NCI-H2196 treated with DMSO at 0.1 percent for 48 hours (cell line): ENCODE measurements at regions not wholly inside any gene's neighbourhood (a gene's known extent, or its start where the extent isn't known, plus 50 kb on each side); places are given as distances from the start of the nearest gene placed in this dataset.

Source experiments
- DNase-seq: peaks from one replicate; lab custom pipeline; 2025; ENCODE audit not compliant: unreplicated experiment; lab: John Stamatoyannopoulos, UW

DNA sequence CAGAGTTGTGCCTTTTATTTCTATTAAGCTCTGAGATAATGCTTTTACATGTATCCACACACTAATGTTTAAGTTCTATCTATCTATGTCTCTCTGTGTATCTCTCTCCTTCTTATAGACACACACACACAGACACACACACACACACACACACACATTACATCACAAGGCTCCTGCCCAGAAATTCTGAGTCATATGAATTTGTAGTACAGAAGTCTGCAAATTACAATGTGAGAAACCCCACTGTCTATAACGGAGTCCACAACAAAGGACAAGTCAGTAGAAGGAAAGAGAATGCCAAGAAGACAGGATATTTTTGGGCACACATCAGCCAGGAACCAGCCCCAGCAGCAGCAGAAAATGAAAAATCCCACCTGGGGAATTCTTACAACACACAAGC lies 142.4 kb downstream of the EN1 start:
- DNase-seq: no peak

- no peak for DNase-seq
Observed at GRCh38 chr2:118699447-118700175, 147.8 kb downstream of the EN1 start.

- DNase-seq: no peak
Observed at GRCh38 chr2:118698564-118698963, 148.9 kb downstream of the EN1 start.

DNA sequence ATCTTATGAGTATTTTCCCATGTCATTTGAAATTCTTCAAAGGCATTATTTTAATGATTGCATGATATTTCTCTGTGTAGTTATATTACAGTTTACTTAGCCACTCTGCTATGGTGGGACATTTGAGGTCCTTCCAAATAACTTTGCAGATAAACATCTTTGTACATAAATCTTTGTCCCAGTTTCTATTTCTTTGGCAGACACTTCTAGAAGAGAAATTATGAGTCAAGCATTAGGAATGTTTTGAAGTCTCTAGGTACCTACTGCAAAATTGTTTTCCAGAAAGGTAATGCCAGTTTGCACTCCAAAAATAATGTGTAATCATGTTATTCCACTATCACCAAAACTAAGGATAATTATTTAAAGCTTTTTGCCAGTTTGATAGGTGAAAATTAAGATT lies 149.7 kb downstream of the EN1 start:
- no peak for DNase-seq

DNA sequence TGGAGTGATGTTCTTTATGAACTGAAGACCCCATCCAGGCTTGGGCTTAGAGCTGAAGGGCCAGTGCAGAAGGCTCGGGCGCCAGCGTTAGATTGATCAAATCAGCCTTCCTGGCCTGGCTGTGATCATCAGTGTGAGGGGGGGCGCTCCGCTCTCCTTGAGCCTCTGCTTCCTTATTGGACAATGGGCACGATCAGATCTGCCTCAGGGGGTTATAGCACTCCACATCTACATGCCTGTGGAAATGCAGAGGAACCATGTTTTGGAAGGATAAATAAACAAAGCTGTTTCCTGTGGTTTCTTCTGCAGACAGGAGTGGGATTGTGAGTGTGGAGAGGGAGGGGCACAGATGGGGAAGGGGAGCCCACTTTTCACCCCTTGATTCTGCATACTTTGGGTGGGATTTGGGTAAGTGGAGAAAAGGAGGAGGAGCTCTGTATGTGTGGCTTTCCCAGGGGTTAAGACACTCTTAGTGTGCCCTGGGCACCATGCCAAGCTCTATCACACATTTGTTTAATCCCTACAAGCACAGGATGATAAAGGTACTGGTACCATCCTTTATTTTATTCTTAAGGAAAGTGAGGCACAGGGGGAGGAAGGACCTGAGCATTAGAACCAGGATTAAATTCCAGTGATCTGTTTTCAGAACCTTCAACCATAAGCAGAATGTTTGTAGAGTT lies 150.5 kb downstream of the EN1 start:
- DNase-seq: no peak

DNA sequence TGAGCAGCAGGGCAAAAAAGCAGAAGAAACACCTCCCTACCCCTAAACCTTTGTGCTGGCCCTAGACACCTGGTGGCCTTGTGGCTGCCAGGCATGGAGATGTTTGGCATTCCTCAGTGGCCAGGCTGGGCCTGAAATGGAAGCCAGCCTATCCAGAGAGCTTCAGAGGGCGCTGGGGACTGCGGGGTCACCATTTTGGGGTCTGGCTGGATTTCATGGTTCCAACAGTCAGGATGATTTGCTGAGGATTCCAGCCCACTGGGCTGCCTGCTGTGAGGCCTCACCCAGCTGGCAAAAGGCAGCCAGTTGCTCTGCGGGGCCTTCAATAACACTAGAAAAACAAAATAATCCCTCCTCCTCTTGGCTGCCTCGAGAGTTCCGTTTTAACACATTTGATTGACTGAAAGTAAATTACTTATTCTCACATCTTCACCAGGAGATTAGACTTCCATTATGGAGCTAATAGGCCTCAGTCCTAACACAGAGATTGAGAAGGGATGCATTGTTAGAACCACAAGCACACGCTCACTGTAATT lies 154.1 kb downstream of the EN1 start:
- no peak for DNase-seq

DNA sequence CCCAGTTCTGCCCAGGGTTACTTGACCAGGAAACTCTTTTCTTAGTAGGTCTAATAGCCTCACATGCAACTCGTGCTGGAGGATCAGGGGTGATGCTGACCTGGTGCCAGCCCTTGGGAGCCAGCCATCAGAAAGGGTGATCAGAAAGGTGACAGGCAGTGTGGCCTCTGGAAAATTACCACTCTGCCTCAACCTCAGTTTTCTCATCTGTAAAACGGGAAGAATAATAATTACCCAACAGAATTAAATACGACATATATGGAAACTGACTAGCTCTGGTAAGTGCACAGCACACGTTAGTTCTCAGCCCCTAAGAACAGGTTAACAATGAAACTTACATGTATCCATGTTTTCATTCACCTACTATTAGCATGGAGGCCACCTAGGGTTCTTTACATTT lies 157.6 kb downstream of the EN1 start:
- DNase-seq: no peak

DNA sequence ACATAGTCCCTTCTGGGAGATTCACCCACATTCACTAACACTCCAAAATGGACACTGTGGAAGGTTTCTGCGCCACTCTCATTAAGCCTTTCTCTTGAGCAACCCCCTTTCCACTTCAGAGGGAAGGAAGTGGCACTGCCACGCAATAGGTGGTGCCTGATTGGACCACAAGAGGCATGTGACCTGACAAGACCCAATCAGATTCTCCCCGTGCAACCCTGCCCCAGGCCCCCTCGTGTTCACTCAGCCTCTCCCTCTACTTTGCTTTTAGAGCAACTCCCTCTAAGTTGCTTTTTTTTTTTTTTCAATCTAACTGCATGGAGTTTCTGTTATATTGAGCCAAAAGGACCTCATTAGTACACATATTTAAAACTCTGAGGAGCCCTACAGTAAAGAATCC lies 158.0 kb downstream of the EN1 start:
- no peak for DNase-seq

- no peak for DNase-seq
Observed at GRCh38 chr2:118689033-118689432, 158.4 kb downstream of the EN1 start.

GRCh38 chr2:118687698-118688097 lies 159.8 kb downstream of the EN1 start:
- no peak for DNase-seq

DNA sequence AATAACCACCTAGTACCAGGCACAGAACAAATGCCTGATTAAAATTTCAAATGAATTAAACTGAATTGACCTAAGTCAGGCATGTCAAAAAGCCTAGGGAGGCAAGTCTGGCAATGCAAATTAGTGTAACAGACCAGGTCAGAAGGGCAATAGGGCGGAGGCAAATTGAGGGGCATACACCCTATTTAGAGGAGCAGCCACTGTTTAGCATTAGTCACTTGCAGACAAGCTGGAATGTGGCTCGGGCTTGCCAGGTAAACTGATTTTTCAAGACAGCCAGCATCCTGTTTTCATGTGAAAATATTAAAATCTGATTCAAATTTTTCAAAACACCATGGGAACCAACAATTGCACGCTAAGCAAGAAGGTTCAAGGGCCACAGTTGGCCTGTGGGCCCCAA lies 160.3 kb downstream of the EN1 start:
- DNase-seq: no peak

DNA sequence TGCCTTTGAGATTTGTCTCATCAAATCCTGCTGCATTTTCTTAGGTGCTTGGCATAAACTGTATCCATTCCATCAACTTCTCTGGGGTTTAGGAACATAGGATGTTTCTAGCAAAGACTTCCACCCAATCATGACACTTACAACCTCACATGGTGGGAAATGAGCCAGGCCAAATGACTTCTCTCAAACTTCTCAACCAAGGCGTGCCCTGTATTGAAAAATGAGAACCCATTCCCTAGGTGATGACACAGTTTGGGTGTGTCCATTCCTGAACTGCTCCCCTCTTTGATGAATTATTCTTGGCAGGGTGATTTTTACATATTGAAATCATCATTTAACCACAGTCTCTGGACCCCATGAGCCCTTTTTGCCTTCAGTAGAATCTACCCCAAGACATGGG lies 161.1 kb downstream of the EN1 start:
- DNase-seq: no peak

DNA sequence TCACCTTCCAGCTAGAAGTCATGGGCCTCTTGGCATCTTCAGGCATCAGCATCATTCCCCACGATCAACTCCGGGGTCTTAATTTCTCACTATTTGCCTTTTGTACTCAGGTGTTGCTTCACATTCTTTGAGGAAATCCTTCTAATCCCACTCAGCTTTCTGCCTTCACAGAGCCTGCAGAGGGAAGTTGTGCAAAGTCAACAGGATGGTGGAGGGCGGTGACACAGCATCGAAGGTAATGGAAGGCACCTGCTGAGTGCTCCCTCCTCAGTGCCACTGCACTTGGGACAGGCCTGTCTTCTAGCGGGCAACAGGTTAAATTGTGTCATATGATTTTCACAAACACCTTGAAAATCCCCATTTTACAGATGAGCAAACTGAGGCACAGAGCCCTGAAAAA lies 164.0 kb downstream of the EN1 start:
- DNase-seq: no peak

- DNase-seq: no peak
Observed at GRCh38 chr2:118678985-118679384, 168.5 kb downstream of the EN1 start.

DNA sequence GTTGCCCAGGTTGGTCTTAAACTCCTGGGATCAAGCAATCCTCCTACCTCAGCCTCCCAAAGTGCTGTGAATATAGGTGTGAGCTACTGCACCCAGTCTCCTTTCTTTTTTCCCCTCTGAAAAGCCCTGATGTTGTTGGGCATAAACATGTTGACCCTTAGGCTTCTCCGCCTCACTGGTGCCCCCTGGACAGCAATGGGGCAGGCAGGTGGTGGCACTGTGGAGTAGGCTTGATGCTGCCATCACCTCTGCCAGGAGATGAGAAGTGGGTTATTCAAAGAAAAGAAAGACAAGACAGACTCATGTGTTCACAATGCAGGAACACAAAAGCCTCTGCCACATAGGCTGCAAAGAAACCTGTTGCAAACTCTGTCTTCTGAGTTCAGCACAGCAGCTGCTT lies 169.9 kb downstream of the EN1 start:
- no peak for DNase-seq

DNA sequence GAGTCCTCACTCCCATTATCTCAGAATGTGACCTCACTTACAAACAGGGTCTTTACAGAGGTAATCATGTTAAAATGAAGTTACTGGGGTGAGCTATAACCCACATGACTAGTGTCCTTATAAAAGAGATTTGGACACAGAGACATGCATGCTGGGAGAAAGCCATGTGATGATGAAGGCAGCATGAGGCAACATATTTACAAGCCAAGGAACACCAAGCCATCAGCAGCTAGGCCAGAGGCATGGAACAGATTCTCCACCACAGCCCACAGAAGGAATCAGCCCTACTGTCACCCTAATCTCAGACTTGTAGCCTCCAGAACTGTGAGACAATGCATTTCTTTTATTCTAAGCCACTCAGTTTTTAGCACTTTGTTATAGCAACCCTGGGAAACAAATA lies 171.9 kb downstream of the EN1 start:
- DNase-seq: no peak

DNA sequence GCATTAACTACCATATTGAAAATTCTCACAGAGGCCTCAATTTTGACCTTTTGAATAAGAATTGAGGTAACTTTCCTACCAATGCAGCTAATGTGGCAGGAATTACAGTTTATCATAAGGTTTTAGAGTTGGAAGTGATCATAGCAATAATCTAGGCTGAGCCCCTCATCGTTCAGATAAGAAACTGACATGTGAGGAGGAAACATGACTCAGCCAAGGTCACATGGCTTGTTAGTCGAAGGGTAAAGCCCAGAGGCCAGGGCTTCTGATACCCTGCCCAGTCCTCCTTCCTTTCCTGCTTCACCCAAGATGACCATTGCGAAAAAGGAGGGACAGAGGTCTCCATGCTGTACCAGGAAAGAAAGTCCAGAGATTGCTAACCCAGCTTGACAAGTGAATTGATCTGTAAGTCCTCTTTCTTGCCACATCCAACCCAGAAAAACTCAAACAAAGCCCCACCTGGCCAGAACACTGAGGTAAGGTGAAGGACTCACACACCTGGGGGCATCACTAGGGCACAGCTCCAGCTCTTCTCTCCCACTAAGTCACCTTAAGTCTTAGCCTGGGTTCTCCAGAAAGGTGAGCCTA lies 174.8 kb downstream of the EN1 start:
- no peak for DNase-seq

DNA sequence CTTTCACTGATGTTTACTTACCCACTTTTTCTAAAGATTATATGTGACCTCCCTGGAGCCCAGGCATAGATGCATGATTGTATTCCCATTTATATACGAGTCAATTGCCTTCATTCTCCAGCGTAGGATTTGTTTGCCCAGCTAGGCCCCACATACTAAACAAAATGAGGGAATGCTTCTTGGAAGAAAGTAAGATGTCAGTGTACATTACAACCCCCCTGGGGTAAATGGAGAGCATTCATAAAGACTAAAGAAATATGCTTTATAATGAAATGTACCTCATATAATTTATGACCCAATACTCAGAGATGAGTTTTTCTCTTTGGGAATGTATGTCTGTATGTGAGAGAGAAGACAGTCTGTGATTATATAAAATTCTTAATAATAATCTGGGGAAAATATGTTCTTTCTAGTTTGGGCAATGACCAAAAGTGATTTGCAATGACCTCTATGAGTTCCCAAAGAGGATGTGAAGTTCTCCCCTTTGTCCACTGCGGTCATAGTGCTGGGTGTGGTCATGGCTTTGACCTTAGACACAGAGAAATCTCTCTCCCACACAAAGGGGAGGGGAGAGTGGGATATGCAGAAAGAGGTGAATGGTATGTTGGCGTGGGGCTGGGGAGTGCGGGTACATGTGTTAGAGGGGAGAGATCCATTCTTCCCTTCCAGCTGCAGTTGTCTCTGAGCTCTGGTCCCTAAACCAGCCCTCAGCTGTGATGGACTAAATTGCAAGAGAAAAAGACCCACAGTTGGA lies 175.6 kb downstream of the EN1 start:
- DNase-seq: no peak

- DNase-seq: no peak
Observed at GRCh38 chr2:118670838-118671237, 176.6 kb downstream of the EN1 start.

DNA sequence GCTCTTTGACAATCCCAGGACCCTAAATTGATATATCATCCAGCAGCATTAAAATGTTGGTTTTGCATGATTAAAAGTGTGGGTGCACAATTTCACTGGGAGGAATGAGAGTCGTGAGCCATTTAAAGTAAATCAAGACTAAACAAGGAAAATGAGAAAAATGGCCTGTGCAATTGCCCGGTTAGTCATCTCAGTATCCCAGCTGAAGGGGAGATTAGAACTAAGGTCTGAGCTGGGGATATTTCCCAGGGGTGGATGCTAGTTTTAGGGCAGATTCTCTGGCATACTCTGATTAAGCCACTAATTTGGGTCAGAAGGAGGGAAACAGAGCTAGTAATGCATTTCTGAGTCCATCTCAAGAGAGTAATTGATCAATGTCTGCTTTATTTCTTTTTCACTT lies 177.2 kb downstream of the EN1 start:
- no peak for DNase-seq

- DNase-seq: no peak
Observed at GRCh38 chr2:118669654-118670053, 177.8 kb downstream of the EN1 start.
